Progenitor cell of endocrine pancreas (in vitro differentiated cells): ENCODE measurements at regions not wholly inside any gene's neighbourhood (a gene's known extent, or its start where the extent isn't known, plus 50 kb on each side); places are given as distances from the start of the nearest gene placed in this dataset.
"Not testable (repeated sequence)": the region's sequence is repeated elsewhere in the genome, so short reads cannot be mapped to it uniquely, and the experiment has no call there.

Experiments used
- DNase-seq: peaks from one replicate; pipeline ENCODE4 v3.0.0; 2021; ENCODE audit warnings: low spot score; ENCODE audit not compliant: unreplicated experiment
- H3K27ac Mint-ChIP-seq: 2 replicates; pipeline ENCODE4 v1.8.0; 2021; ENCODE audit warnings: mild to moderate bottlenecking, moderate library complexity, mixed read lengths
- H3K27me3 Mint-ChIP-seq: 2 replicates; pipeline ENCODE4 v1.8.0; 2021; ENCODE audit warnings: mixed read lengths
- H3K36me3 Mint-ChIP-seq: 2 replicates; pipeline ENCODE4 v1.8.0; 2022; ENCODE audit warnings: mixed read lengths; ENCODE audit not compliant: insufficient read depth
- H3K4me1 Mint-ChIP-seq: 2 replicates; pipeline ENCODE4 v1.8.0; 2021; ENCODE audit warnings: low read depth, mixed read lengths
- H3K4me3 Mint-ChIP-seq: 2 replicates; pipeline ENCODE4 v1.8.0; 2021; ENCODE audit warnings: low read depth, mild to moderate bottlenecking, moderate library complexity, mixed read lengths
- H3K9me3 Mint-ChIP-seq: 2 replicates; pipeline ENCODE4 v1.8.0; 2021; ENCODE audit warnings: low read depth, mixed read lengths
- CTCF ChIP-seq: fragments of 200-600 bp; sonication (generic); IDR thresholded peaks from one replicate; pipeline ENCODE4 v1.5.0; 2021; ENCODE audit warnings: antibody characterized with exemption, mild to moderate bottlenecking; ENCODE audit not compliant: unreplicated experiment

- Mint-ChIP-seq H3K27ac (no peak overlapping the region), H3K36me3 (no peaks in the 10 kb centered on the region), H3K27me3 (no peaks in the 10 kb centered on the region), H3K4me3 (no peak overlapping the region), H3K4me1 (no peaks in the 10 kb centered on the region), H3K9me3 (peaks cover 15% of the 10 kb centered on the region)
- no peak for TF ChIP-seq CTCF
- no peak for DNase-seq
These were observed 122.5 kb upstream of the WDR75 start for GRCh38 chr2:189318761-189319160.

GRCh38 chr2:189319424-189319823 is 121.8 kb upstream of the WDR75 start:
- H3K27me3 Mint-ChIP-seq, DNase-seq, H3K27ac Mint-ChIP-seq, H3K36me3 Mint-ChIP-seq, H3K4me1 Mint-ChIP-seq, H3K4me3 Mint-ChIP-seq: not testable (repeated sequence)
- H3K9me3 Mint-ChIP-seq: peaks cover 15% of the 10 kb centered on the region

GRCh38 chr2:189327879-189328847 is 113.1 kb upstream of the WDR75 start:
- no peak for DNase-seq
- H3K9me3 Mint-ChIP-seq: peaks cover 3% of the 10 kb centered on the region
- no peaks in the 10 kb centered on the region for H3K4me1 Mint-ChIP-seq
- no peak for TF ChIP-seq CTCF
- H3K36me3 Mint-ChIP-seq: no peaks in the 10 kb centered on the region
- no peak overlapping the region for H3K27ac Mint-ChIP-seq
- H3K4me3 Mint-ChIP-seq: no peak overlapping the region
- no peaks in the 10 kb centered on the region for H3K27me3 Mint-ChIP-seq

GRCh38 chr2:189328848-189329245 is 112.4 kb upstream of the WDR75 start:
- TF ChIP-seq CTCF: no peak
- H3K27me3 Mint-ChIP-seq: no peaks in the 10 kb centered on the region
- H3K4me1 Mint-ChIP-seq: no peaks in the 10 kb centered on the region

GRCh38 chr2:189336276-189336975 is 104.8 kb upstream of the WDR75 start:
- no peaks in the 10 kb centered on the region for H3K27me3 Mint-ChIP-seq
- H3K36me3 Mint-ChIP-seq: no peaks in the 10 kb centered on the region
- no peak for TF ChIP-seq CTCF

More at GRCh38 chr2:189328848-189329245, 112.4 kb upstream of the WDR75 start:
- Mint-ChIP-seq H3K27ac (no peak overlapping the region), H3K36me3 (no peaks in the 10 kb centered on the region), H3K9me3 (peaks cover 3% of the 10 kb centered on the region), H3K4me3 (no peak overlapping the region)
- DNase-seq: no peak

More at GRCh38 chr2:189336276-189336975, 104.8 kb upstream of the WDR75 start:
- H3K4me3 Mint-ChIP-seq: no peak overlapping the region
- peaks cover 8% of the 10 kb centered on the region for H3K9me3 Mint-ChIP-seq
- DNase-seq: no peak
- H3K4me1 Mint-ChIP-seq: no peaks in the 10 kb centered on the region
- no peak overlapping the region for H3K27ac Mint-ChIP-seq
